K562 (cell line): ENCODE measurements at regions not wholly inside any gene's neighbourhood (a gene's known extent, or its start where the extent isn't known, plus 50 kb on each side); places are given as distances from the start of the nearest gene placed in this dataset.

ENCODE experiments used
- ATAC-seq: fragments of 200-7000 bp; cut with Tn5 transposase; 3 replicates; pipeline ENCODE4 v1.9.1; 2020; ENCODE audit warnings: moderate library complexity
- BruUV-seq: library from RNA; stranded (reverse); fragments of 400-500 nt; replicated peaks from 2 replicates; lab custom pipeline; 2021; lab: Mats Ljungman, UMichigan
- CTCF ChIA-PET: fragments of 300-600 bp; formaldehyde crosslinking; extraction: SDS; loops from one replicate; lab custom pipeline; 2021; ENCODE audit warnings: low intra/inter-chr PET ratio; lab: Yijun Ruan, JAX
- POLR2A ChIA-PET: fragments of 300-600, 350-650 bp; sonication (Branson Sonifier 250); formaldehyde crosslinking; extraction: SDS; loops from one replicate; lab custom pipeline; 2021; ENCODE audit warnings: antibody characterized with exemption, inconsistent platforms; lab: Yijun Ruan, JAX
- DNase-seq, 4 experiments: peaks; one replicate each; pipeline versions ENCODE4 v3.0.0 to v3.0.0-alpha.2; 2011 to 2018; ENCODE audit warnings: low spot score in 3 of 4, mixed read lengths in 3 of 4; ENCODE audit errors: extremely low read depth in 1 of 4
- FAIRE-seq: peaks from 2 replicates; lab custom pipeline; 2011; peaks lifted over from hg19 to GRCh38; lab: Jason Lieb, UNC
- H2AFZ ChIP-seq: 2 replicates; pipeline ENCODE4 v1.6.0; 2011; ENCODE audit warnings: low read depth, low read length, control low read depth, inconsistent platforms
- H3K27ac ChIP-seq: fragments of 200-600 bp; 3 replicates; pipeline ENCODE4 v1.8.0; 2011; ENCODE audit warnings: low read depth, mild to moderate bottlenecking, control low read depth, inconsistent platforms, low read length, moderate library complexity, mixed read lengths; ENCODE audit errors: extremely low read depth
- H3K27me3 ChIP-seq, 2 experiments: fragments of 300-600 bp in 1 of 2; 2 replicates in 1 of 2; 3 replicates in 1 of 2; pipeline versions ENCODE4 v1.6.0 to v1.8.0; 2011; ENCODE audit warnings: inconsistent platforms in 2 of 2, low read length in 2 of 2, mild to moderate bottlenecking in 1 of 2, mixed read lengths in 1 of 2, moderate library complexity in 1 of 2; ENCODE audit not compliant: control insufficient read depth in 2 of 2, insufficient read depth in 2 of 2
- H3K36me3 ChIP-seq: fragments of 300-600 bp; 3 replicates; pipeline ENCODE4 v1.8.0; 2011; ENCODE audit warnings: mild to moderate bottlenecking, low read length, inconsistent platforms; ENCODE audit not compliant: control insufficient read depth, insufficient read depth
- H3K4me1 ChIP-seq, 2 experiments: fragments of 200-600 bp in 1 of 2; replicated peaks in 1 of 2; 2 replicates in 1 of 2; 3 replicates in 1 of 2; pipeline versions ENCODE4 v1.5.1 to v1.8.0; 2011; ENCODE audit warnings: inconsistent platforms in 2 of 2, low read length in 2 of 2, mild to moderate bottlenecking in 1 of 2, mixed read lengths in 1 of 2, moderate library complexity in 1 of 2; ENCODE audit not compliant: control insufficient read depth in 2 of 2, insufficient read depth in 2 of 2
- H3K4me2 ChIP-seq: 2 replicates; pipeline ENCODE4 v1.6.1; 2011; ENCODE audit warnings: low read length, control low read depth, inconsistent platforms, mixed read lengths; ENCODE audit not compliant: insufficient read depth
- H3K4me3 ChIP-seq: fragments of 200-600 bp; sonication (generic), shearing (Covaris generic); 2 replicates; pipeline ENCODE4 v1.5.1; 2016; ENCODE audit warnings: control low read depth, inconsistent platforms
- H3K79me2 ChIP-seq: fragments of 200-600 bp; 3 replicates; pipeline ENCODE4 v1.8.0; 2011; ENCODE audit warnings: low read length, inconsistent platforms; ENCODE audit not compliant: control insufficient read depth, insufficient read depth
- H3K9ac ChIP-seq, 2 experiments: 2 replicates each; pipeline versions ENCODE4 v1.6.0 to v1.6.1; 2011; ENCODE audit warnings: low read depth in 2 of 2, low read length in 2 of 2, control low read depth in 1 of 2, inconsistent platforms in 1 of 2, mild to moderate bottlenecking in 1 of 2, mixed read lengths in 1 of 2; ENCODE audit not compliant: insufficient read depth in 1 of 2
- H3K9me1 ChIP-seq: one replicate; pipeline ENCODE4 v1.6.0; 2011; ENCODE audit warnings: inconsistent platforms, mild to moderate bottlenecking, low read length, moderate library complexity; ENCODE audit not compliant: control insufficient read depth, insufficient read depth
- H3K9me3 ChIP-seq: replicated peaks from 2 replicates; pipeline ENCODE4 v1.5.1; 2011; ENCODE audit warnings: low read depth, low read length, inconsistent platforms; ENCODE audit not compliant: control insufficient read depth, insufficient read depth
- H4K20me1 ChIP-seq: replicated peaks from 2 replicates; pipeline ENCODE4 v1.6.1; 2011; ENCODE audit warnings: low read length, inconsistent platforms, mixed read lengths; ENCODE audit not compliant: control insufficient read depth, insufficient read depth
- PURB ChIP-seq: sonication (generic); formaldehyde crosslinking; IDR thresholded peaks from 2 replicates; pipeline ENCODE4 v1.9.0; 2021; ENCODE audit warnings: low read depth, mild to moderate bottlenecking, missing genetic modification reagents
- RB1 ChIP-seq: fragments of 450-650 bp; IDR thresholded peaks from 2 replicates; pipeline ENCODE4 v1.6.1; 2017; ENCODE audit warnings: low read depth, mild to moderate bottlenecking
- RBM17 ChIP-seq: fragments of 200-400 bp; formaldehyde crosslinking; IDR thresholded peaks from 2 replicates; pipeline ENCODE4 v1.6.1; 2017; ENCODE audit warnings: low read depth, mild to moderate bottlenecking, low read length, borderline replicate concordance
- SNIP1 ChIP-seq: fragments of 450-650 bp; IDR thresholded peaks from 2 replicates; pipeline ENCODE4 v1.7.1; 2017; ENCODE audit warnings: low read depth, mild to moderate bottlenecking
- SRSF3 ChIP-seq: fragments of 200-400 bp; formaldehyde crosslinking; IDR thresholded peaks from 2 replicates; pipeline ENCODE4 v1.6.1; 2016; ENCODE audit warnings: mild to moderate bottlenecking, low read length, moderate library complexity; ENCODE audit not compliant: insufficient read depth
- ZBTB11 ChIP-seq, 3 experiments: fragments of 200-800 bp in 1 of 3; fragments of 250-450 bp in 1 of 3; fragments of 450-650 bp in 1 of 3; sonication (Bioruptor Pico) in 1 of 3; sonication (Bioruptor generic) in 1 of 3; formaldehyde crosslinking in 1 of 3; IDR thresholded peaks; 2 replicates each; pipeline versions ENCODE4 v1.6.1 to v1.8.0; 2016 to 2022; ENCODE audit warnings: mild to moderate bottlenecking in 2 of 3, missing genetic modification characterization in 2 of 3, missing compliant biosample characterization in 1 of 3, moderate library complexity in 1 of 3
- ZBTB17 ChIP-seq: fragments of 450-650 bp; formaldehyde crosslinking; IDR thresholded peaks from 2 replicates; pipeline ENCODE4 v1.4.0; 2020; ENCODE audit warnings: mild to moderate bottlenecking
- WGBS: fragments of 100-300 bp; shearing (Covaris generic); methylation state at CpG from one replicate; pipeline ENCODE4 v1.1.6; 2016; ENCODE audit warnings: low coverage, mixed read lengths; ENCODE audit not compliant: insufficient coverage; ENCODE audit errors: missing lambda C conversion rate; 5-methylcytosine and 5-hydroxymethylcytosine counted together
- in situ Hi-C: fragments of 300-500 bp; cut with MboI; formaldehyde crosslinking; loops from 4 replicates; pipeline ENCODE4 v1.15.0; 2018; ENCODE audit warnings: inconsistent platforms, mixed read lengths
- intact Hi-C: fragments of 100-400 bp; cut with micrococcal nuclease; formaldehyde crosslinking; loops from 2 replicates; pipeline ENCODE4 v1.14.2; 2022

GRCh38 chr14:84520711-84521338, 1009.1 kb upstream of the FLRT2 start:
- H3K36me3 ChIP-seq: no peaks in the 10 kb centered on the region
- no peaks in the 10 kb centered on the region for H3K4me1 ChIP-seq
- no peak for TF ChIP-seq ZBTB17 (CRISPR knock-in tag)
- TF ChIP-seq SRSF3: no peak
- no peak for TF ChIP-seq SNIP1
- TF ChIP-seq RB1: no peak
- TF ChIP-seq PURB: no peak
- no peak for TF ChIP-seq RBM17
- TF ChIP-seq ZBTB11 (CRISPR knock-in tag; IDR thresholded peaks at IDR 0.05): no peak
- no TSS peak for BruUV-seq
- no peaks in the 10 kb centered on the region for H3K79me2 ChIP-seq
- H3K9me3 ChIP-seq: no peaks in the 10 kb centered on the region
- FAIRE-seq (no peak), ATAC-seq (no peak), DNase-seq (no peak)
- no peak overlapping the region for H3K4me2 ChIP-seq
- no peaks in the 10 kb centered on the region for H4K20me1 ChIP-seq
- no peak overlapping the region for H2AFZ ChIP-seq
- intact Hi-C loops (no loop called here), in situ Hi-C loops (no loop called here)
- no peak overlapping the region for H3K9ac ChIP-seq
- WGBS: 0% methylated on average over 1 of the region's 1 CpG
- CTCF ChIA-PET: no interaction called here
- no peak overlapping the region for H3K4me3 ChIP-seq
- no peaks in the 10 kb centered on the region for H3K27me3 ChIP-seq
- H3K9me1 ChIP-seq: no peaks in the 10 kb centered on the region
- H3K27ac ChIP-seq: no peak overlapping the region
- POLR2A ChIA-PET: interaction anchor here (0.6 kb wide), 1 partner anchor 25 kb away, joined by 3 read pairs; no protein-coding TSS in a partner anchor
